RWPE1 (cell line): ENCODE measurements at regions not wholly inside any gene's neighbourhood (a gene's known extent, or its start where the extent isn't known, plus 50 kb on each side); places are given as distances from the start of the nearest gene placed in this dataset.
"Not testable (repeated sequence)": the region's sequence is repeated elsewhere in the genome, so short reads cannot be mapped to it uniquely, and the experiment has no call there.

Source experiments
- CTCF ChIA-PET: fragments of 350-600 bp; sonication (Branson Sonifier 250); formaldehyde crosslinking; extraction: SDS; loops from one replicate; lab custom pipeline; 2021; lab: Yijun Ruan, JAX
- POLR2A ChIA-PET: fragments of 400-600 bp; formaldehyde crosslinking; extraction: SDS; loops from one replicate; lab custom pipeline; 2020; ENCODE audit warnings: antibody characterized with exemption; ENCODE audit not compliant: low non-redundant PET; lab: Yijun Ruan, JAX
- DNase-seq: peaks from one replicate; pipeline ENCODE4 v3.0.0; 2012; ENCODE audit warnings: low spot score
- H3K27ac ChIP-seq: fragments of 450-650 bp; 2 replicates; pipeline ENCODE4 v1.5.1; 2017
- CTCF ChIP-seq: fragments of 450-650 bp; conservative IDR thresholded peaks from 2 replicates; pipeline ENCODE4 v1.5.1; 2017; ENCODE audit warnings: low read depth, mild to moderate bottlenecking

- CTCF ChIA-PET = no interaction called here
- DNase-seq = no peak
- POLR2A ChIA-PET = no interaction called here
- no peak for TF ChIP-seq CTCF
- H3K27ac ChIP-seq = no peak overlapping the region
Observed at GRCh38 chr7:8829100-8829499, 395.7 kb downstream of the NXPH1 start.

GRCh38 chr7:8831376-8831775, 398.0 kb downstream of the NXPH1 start:
- no peak overlapping the region for H3K27ac ChIP-seq
- TF ChIP-seq CTCF = no peak
- no peak for DNase-seq
- CTCF ChIA-PET = interaction anchor here (0.6 kb wide), 1 partner anchor 9 kb away, joined by 3 read pairs; no protein-coding TSS in a partner anchor
- POLR2A ChIA-PET = no interaction called here

GRCh38 chr7:8833355-8833754, 399.9 kb downstream of the NXPH1 start:
- no peak overlapping the region for H3K27ac ChIP-seq
- no peak for DNase-seq
- ChIA-PET POLR2A (no interaction called here), CTCF (no interaction called here)
- TF ChIP-seq CTCF = no peak

- CTCF ChIA-PET = interaction anchor here (0.6 kb wide), 1 partner anchor 707 kb away, joined by 3 read pairs; no protein-coding TSS in a partner anchor
- DNase-seq = no peak
- POLR2A ChIA-PET = no interaction called here
- no peak overlapping the region for H3K27ac ChIP-seq
- no peak for TF ChIP-seq CTCF
Observed at GRCh38 chr7:8841171-8841570, 407.8 kb downstream of the NXPH1 start.

GRCh38 chr7:8871716-8872115, 438.3 kb downstream of the NXPH1 start:
- no peak overlapping the region for H3K27ac ChIP-seq
- DNase-seq = no peak
- no peak for TF ChIP-seq CTCF
- CTCF ChIA-PET = no interaction called here
- POLR2A ChIA-PET = no interaction called here

GRCh38 chr7:8881916-8882315, 448.5 kb downstream of the NXPH1 start:
- CTCF ChIA-PET = no interaction called here
- no peak for TF ChIP-seq CTCF
- DNase-seq = no peak
- H3K27ac ChIP-seq = no peak overlapping the region
- POLR2A ChIA-PET = no interaction called here

GRCh38 chr7:8885480-8886000, 452.1 kb downstream of the NXPH1 start:
- DNase-seq = no peak
- no peak overlapping the region for H3K27ac ChIP-seq
- ChIA-PET POLR2A (no interaction called here), CTCF (no interaction called here)
- TF ChIP-seq CTCF = no peak

GRCh38 chr7:8890346-8890745, 456.9 kb downstream of the NXPH1 start:
- CTCF ChIA-PET, POLR2A ChIA-PET, H3K27ac ChIP-seq, DNase-seq: not testable (repeated sequence)
